Right atrium auricular region (tissue), 2 donors: ENCODE measurements at regions not wholly inside any gene's neighbourhood (a gene's known extent, or its start where the extent isn't known, plus 50 kb on each side); places are given as distances from the start of the nearest gene placed in this dataset.

ENCODE experiments used
- DNase-seq: peaks from one replicate; pipeline ENCODE4 v3.0.0-alpha.2; 2019; ENCODE audit warnings: low spot score
- H3K27ac ChIP-seq, 2 donors: fragments of 200-600 bp; sonication (generic); 1 replicate in 1 of 2; 2 replicates in 1 of 2; pipeline ENCODE4 v1.5.1; 2016 to 2019
- H3K27me3 ChIP-seq, 2 donors: fragments of 200-600 bp; sonication (generic); one replicate each; pipeline versions ENCODE4 v1.5.1 to v1.6.0; 2017 to 2019
- H3K36me3 ChIP-seq: fragments of 200-600 bp; sonication (generic); one replicate; pipeline ENCODE4 v1.5.1; 2016
- H3K4me1 ChIP-seq, 2 donors: fragments of 200-600 bp; sonication (generic); one replicate each; pipeline versions ENCODE4 v1.5.1 to v1.6.0; 2017 to 2019
- H3K4me3 ChIP-seq, 2 donors: fragments of 200-600 bp; sonication (generic); 1 replicate in 1 of 2; 2 replicates in 1 of 2; pipeline ENCODE4 v1.5.1; 2017 to 2019; ENCODE audit warnings: mild to moderate bottlenecking in 1 of 2, moderate library complexity in 1 of 2
- H3K9me3 ChIP-seq, 2 donors: fragments of 200-600 bp; sonication (generic); one replicate each; pipeline ENCODE4 v1.5.1; 2019
- CTCF ChIP-seq, 2 donors: fragments of 200-600 bp; sonication (generic); IDR thresholded peaks; one replicate each; pipeline ENCODE4 v1.5.1; 2019; ENCODE audit warnings: antibody characterized with exemption in 2 of 2

- Histone ChIP-seq H3K4me3 (no peak overlapping the region), H3K27ac (no peak overlapping the region), H3K27me3 (no peaks in the 10 kb centered on the region), H3K36me3 (no peaks in the 10 kb centered on the region), H3K9me3 (no peaks in the 10 kb centered on the region), H3K4me1 (no peaks in the 10 kb centered on the region)
- no peak for DNase-seq
- TF ChIP-seq CTCF (IDR thresholded peaks at IDR 0.05) = no peak
Measured at GRCh38 chr4:89599026-89599425, 237.9 kb downstream of the SNCA start.

- H3K36me3 ChIP-seq = no peaks in the 10 kb centered on the region
- H3K4me1 ChIP-seq = no peaks in the 10 kb centered on the region
- H3K4me3 ChIP-seq = no peak overlapping the region
- H3K27ac ChIP-seq = no peak overlapping the region
- no peaks in the 10 kb centered on the region for H3K27me3 ChIP-seq
- no peak for DNase-seq
- no peaks in the 10 kb centered on the region for H3K9me3 ChIP-seq
- TF ChIP-seq CTCF (IDR thresholded peaks at IDR 0.05) = peak in 1 of 2 donors; percentile 23
Measured at GRCh38 chr4:89598602-89599001, 238.4 kb downstream of the SNCA start.

- H3K36me3 ChIP-seq = no peaks in the 10 kb centered on the region
- no peak overlapping the region for H3K4me3 ChIP-seq
- H3K4me1 ChIP-seq = no peaks in the 10 kb centered on the region
- no peak overlapping the region for H3K27ac ChIP-seq
- no peak for TF ChIP-seq CTCF (IDR thresholded peaks at IDR 0.05)
- DNase-seq = no peak
- H3K27me3 ChIP-seq = no peaks in the 10 kb centered on the region
- H3K9me3 ChIP-seq = no peaks in the 10 kb centered on the region
Measured at GRCh38 chr4:89595125-89595789, 241.7 kb downstream of the SNCA start.

- H3K9me3 ChIP-seq = no peaks in the 10 kb centered on the region
- H3K27ac ChIP-seq = no peak overlapping the region
- no peaks in the 10 kb centered on the region for H3K4me1 ChIP-seq
- no peak for TF ChIP-seq CTCF (IDR thresholded peaks at IDR 0.05)
- no peaks in the 10 kb centered on the region for H3K36me3 ChIP-seq
- H3K27me3 ChIP-seq = no peaks in the 10 kb centered on the region
- no peak overlapping the region for H3K4me3 ChIP-seq
- DNase-seq = no peak
Measured at GRCh38 chr4:89590128-89590527, 246.8 kb downstream of the SNCA start.

GRCh38 chr4:89588421-89588820 lies 248.5 kb downstream of the SNCA start:
- no peaks in the 10 kb centered on the region for H3K4me1 ChIP-seq
- no peaks in the 10 kb centered on the region for H3K27me3 ChIP-seq
- no peaks in the 10 kb centered on the region for H3K36me3 ChIP-seq
- H3K9me3 ChIP-seq = no peaks in the 10 kb centered on the region
- no peak overlapping the region for H3K4me3 ChIP-seq
- TF ChIP-seq CTCF (IDR thresholded peaks at IDR 0.05) = no peak
- no peak overlapping the region for H3K27ac ChIP-seq
- DNase-seq = no peak

- Histone ChIP-seq H3K4me3 (no peak overlapping the region), H3K27me3 (no peaks in the 10 kb centered on the region), H3K9me3 (no peaks in the 10 kb centered on the region), H3K27ac (no peak overlapping the region), H3K4me1 (no peaks in the 10 kb centered on the region), H3K36me3 (no peaks in the 10 kb centered on the region)
- TF ChIP-seq CTCF (IDR thresholded peaks at IDR 0.05) = no peak
- DNase-seq = no peak
Measured at GRCh38 chr4:89587364-89587763, 249.6 kb downstream of the SNCA start.
